Right lobe of liver (tissue), 4 donors: ENCODE measurements at regions not wholly inside any gene's neighbourhood (a gene's known extent, or its start where the extent isn't known, plus 50 kb on each side); places are given as distances from the start of the nearest gene placed in this dataset.

Experiments
- CTCF ChIP-seq, 4 donors: fragments of 200-600 bp in 3 of 4; fragments of 450-650 bp in 1 of 4; IDR thresholded peaks; one replicate each; pipeline versions ENCODE4 v1.5.1 to v1.8.0; 2016 to 2022; ENCODE audit warnings: antibody characterized with exemption in 4 of 4, mild to moderate bottlenecking in 2 of 4
- POLR2A ChIP-seq: fragments of 450-650 bp; IDR thresholded peaks from one replicate; pipeline ENCODE4 v1.6.1; 2017; ENCODE audit warnings: antibody characterized with exemption, mild to moderate bottlenecking
- donor health status: DM: no; HTN: no; CAD: no.
- donor health status: DM: no; HTN: no; CAD: no.
- donor health status: DM: no; HTN: yes; CAD: no.

- TF ChIP-seq POLR2A (no peak), CTCF (IDR thresholded peaks at IDR 0.05) (no peak)
Observed at GRCh38 chr18:5669585-5669984, 125.8 kb upstream of the EPB41L3 start.
